SJSA1 (cell line): ENCODE measurements at regions not wholly inside any gene's neighbourhood (a gene's known extent, or its start where the extent isn't known, plus 50 kb on each side); places are given as distances from the start of the nearest gene placed in this dataset.
"Not testable (repeated sequence)": the region's sequence is repeated elsewhere in the genome, so short reads cannot be mapped to it uniquely, and the experiment has no call there.

Experiments used
- DNase-seq, 2 experiments: peaks; one replicate each; pipeline ENCODE4 v3.0.0-alpha.2; 2015 to 2020; ENCODE audit warnings: low spot score in 2 of 2, low read depth in 1 of 2
- H3K27ac ChIP-seq: fragments of 250-450 bp; sonication (Bioruptor Pico); 2 replicates; pipeline ENCODE4 v1.5.1; 2020; ENCODE audit warnings: mild to moderate bottlenecking, moderate library complexity
- H3K27me3 ChIP-seq: fragments of 250-450 bp; sonication (Bioruptor Pico); replicated peaks from 2 replicates; pipeline ENCODE4 v1.5.1; 2020; ENCODE audit warnings: mild to moderate bottlenecking, moderate library complexity
- H3K36me3 ChIP-seq: fragments of 250-450 bp; sonication (Bioruptor Pico); 2 replicates; pipeline ENCODE4 v1.5.1; 2020; ENCODE audit warnings: mild to moderate bottlenecking
- H3K4me1 ChIP-seq: fragments of 250-450 bp; sonication (Bioruptor Pico); replicated peaks from 2 replicates; pipeline ENCODE4 v1.6.1; 2021; ENCODE audit warnings: mild to moderate bottlenecking
- H3K4me3 ChIP-seq: fragments of 250-450 bp; sonication (Bioruptor Pico); 2 replicates; pipeline ENCODE4 v1.5.1; 2020; ENCODE audit warnings: mild to moderate bottlenecking
- H3K9me3 ChIP-seq: fragments of 250-450 bp; sonication (Bioruptor Pico); replicated peaks from 2 replicates; pipeline ENCODE4 v1.5.1; 2020; ENCODE audit warnings: mild to moderate bottlenecking

GRCh38 chr1:78203410-78203982, 157.7 kb downstream of the GIPC2 start:
- DNase-seq, H3K9me3 ChIP-seq, H3K36me3 ChIP-seq, H3K27me3 ChIP-seq, H3K4me3 ChIP-seq, H3K27ac ChIP-seq, H3K4me1 ChIP-seq: not testable (repeated sequence)

GRCh38 chr1:78210175-78210574, 164.4 kb downstream of the GIPC2 start:
- no peaks in the 10 kb centered on the region for H3K9me3 ChIP-seq
- H3K27me3 ChIP-seq: no peaks in the 10 kb centered on the region
- H3K4me1 ChIP-seq: no peaks in the 10 kb centered on the region
- H3K27ac ChIP-seq: no peak overlapping the region
- no peaks in the 10 kb centered on the region for H3K36me3 ChIP-seq
- no peak overlapping the region for H3K4me3 ChIP-seq
- no peak for DNase-seq

GRCh38 chr1:78211483-78212092, 165.8 kb downstream of the GIPC2 start:
- H3K4me3 ChIP-seq: no peak overlapping the region
- no peaks in the 10 kb centered on the region for H3K9me3 ChIP-seq
- DNase-seq: no peak
- no peaks in the 10 kb centered on the region for H3K4me1 ChIP-seq
- no peaks in the 10 kb centered on the region for H3K27me3 ChIP-seq
- H3K36me3 ChIP-seq: no peaks in the 10 kb centered on the region
- no peak overlapping the region for H3K27ac ChIP-seq

- no peak overlapping the region for H3K27ac ChIP-seq
- DNase-seq: no peak
- no peaks in the 10 kb centered on the region for H3K36me3 ChIP-seq
- no peaks in the 10 kb centered on the region for H3K9me3 ChIP-seq
- H3K27me3 ChIP-seq: no peaks in the 10 kb centered on the region
- no peak overlapping the region for H3K4me3 ChIP-seq
- H3K4me1 ChIP-seq: no peaks in the 10 kb centered on the region
These were observed 168.6 kb downstream of the GIPC2 start for GRCh38 chr1:78214334-78214733.

GRCh38 chr1:78222225-78222959, 176.6 kb downstream of the GIPC2 start:
- Histone ChIP-seq H3K4me3 (no peak overlapping the region), H3K9me3 (no peaks in the 10 kb centered on the region; the same call in 1 of the 2 replicates), H3K4me1 (no peaks in the 10 kb centered on the region), H3K36me3 (no peaks in the 10 kb centered on the region), H3K27ac (no peak overlapping the region), H3K27me3 (no peaks in the 10 kb centered on the region)
- no peak for DNase-seq

- no peak overlapping the region for H3K27ac ChIP-seq
- no peaks in the 10 kb centered on the region for H3K4me1 ChIP-seq
- no peaks in the 10 kb centered on the region for H3K36me3 ChIP-seq
- H3K27me3 ChIP-seq: no peaks in the 10 kb centered on the region
- no peak overlapping the region for H3K4me3 ChIP-seq
- DNase-seq: no peak
- no peaks in the 10 kb centered on the region; the same call in 1 of the 2 replicates for H3K9me3 ChIP-seq
These were observed 177.2 kb downstream of the GIPC2 start for GRCh38 chr1:78222960-78223358.

- no peaks in the 10 kb centered on the region for H3K4me1 ChIP-seq
- no peak for DNase-seq
- no peaks in the 10 kb centered on the region; the same call in 1 of the 2 replicates for H3K9me3 ChIP-seq
- no peaks in the 10 kb centered on the region for H3K36me3 ChIP-seq
- no peak overlapping the region for H3K27ac ChIP-seq
- no peak overlapping the region for H3K4me3 ChIP-seq
- H3K27me3 ChIP-seq: no peaks in the 10 kb centered on the region
These were observed 177.8 kb downstream of the GIPC2 start for GRCh38 chr1:78223417-78224215.

GRCh38 chr1:78224246-78224785, 178.6 kb downstream of the GIPC2 start:
- no peaks in the 10 kb centered on the region for H3K27me3 ChIP-seq
- no peaks in the 10 kb centered on the region; the same call in 1 of the 2 replicates for H3K9me3 ChIP-seq
- no peaks in the 10 kb centered on the region for H3K4me1 ChIP-seq
- no peak overlapping the region for H3K27ac ChIP-seq
- DNase-seq: no peak
- no peaks in the 10 kb centered on the region for H3K36me3 ChIP-seq
- no peak overlapping the region for H3K4me3 ChIP-seq

GRCh38 chr1:78224861-78225552, 179.2 kb downstream of the GIPC2 start:
- no peak overlapping the region for H3K4me3 ChIP-seq
- no peaks in the 10 kb centered on the region for H3K36me3 ChIP-seq
- no peaks in the 10 kb centered on the region for H3K4me1 ChIP-seq
- no peaks in the 10 kb centered on the region; the same call in 1 of the 2 replicates for H3K9me3 ChIP-seq
- no peak for DNase-seq
- H3K27ac ChIP-seq: no peak overlapping the region
- no peaks in the 10 kb centered on the region for H3K27me3 ChIP-seq

GRCh38 chr1:78226784-78227183, 181.0 kb downstream of the GIPC2 start:
- no peaks in the 10 kb centered on the region for H3K4me1 ChIP-seq
- no peak overlapping the region for H3K4me3 ChIP-seq
- H3K27me3 ChIP-seq: no peaks in the 10 kb centered on the region
- no peak for DNase-seq
- no peaks in the 10 kb centered on the region; the same call in 1 of the 2 replicates for H3K9me3 ChIP-seq
- no peaks in the 10 kb centered on the region for H3K36me3 ChIP-seq
- no peak overlapping the region for H3K27ac ChIP-seq

GRCh38 chr1:78227705-78228635, 182.2 kb downstream of the GIPC2 start:
- no peaks in the 10 kb centered on the region for H3K36me3 ChIP-seq
- H3K27me3 ChIP-seq: no peaks in the 10 kb centered on the region
- DNase-seq: no peak
- no peaks in the 10 kb centered on the region for H3K4me1 ChIP-seq
- H3K4me3 ChIP-seq: no peak overlapping the region
- no peaks in the 10 kb centered on the region; the same call in 1 of the 2 replicates for H3K9me3 ChIP-seq
- H3K27ac ChIP-seq: no peak overlapping the region

GRCh38 chr1:78229344-78229743, 183.6 kb downstream of the GIPC2 start:
- Histone ChIP-seq H3K4me3 (no peak overlapping the region), H3K27ac (no peak overlapping the region), H3K36me3 (no peaks in the 10 kb centered on the region), H3K27me3 (no peaks in the 10 kb centered on the region), H3K4me1 (no peaks in the 10 kb centered on the region), H3K9me3 (no peaks in the 10 kb centered on the region; the same call in 1 of the 2 replicates)
- DNase-seq: no peak
